ENCODE measurements at regions not wholly inside any gene's neighbourhood (a gene's known extent, or its start where the extent isn't known, plus 50 kb on each side); places are given as distances from the start of the nearest gene placed in this dataset.

- DNase-seq = no peak
- H3K4me1 ChIP-seq = no peaks in the 10 kb centered on the region
- no peaks in the 10 kb centered on the region for H3K9me3 ChIP-seq
- H3K27me3 ChIP-seq = no peaks in the 10 kb centered on the region
- no peaks in the 10 kb centered on the region for H3K36me3 ChIP-seq
- no peak for TF ChIP-seq POLR2A (IDR thresholded peaks at IDR 0.05)
- no peak for TF ChIP-seq CTCF (IDR thresholded peaks at IDR 0.05)
- no peak overlapping the region for H3K27ac ChIP-seq
- H3K4me3 ChIP-seq = no peak overlapping the region
Observed at GRCh38 chr10:28118985-28119628, 120.2 kb upstream of the ODAD2 start.

- no peaks in the 10 kb centered on the region for H3K9me3 ChIP-seq
- DNase-seq = no peak
- H3K4me1 ChIP-seq = no peaks in the 10 kb centered on the region
- H3K27me3 ChIP-seq = no peaks in the 10 kb centered on the region
- no peaks in the 10 kb centered on the region for H3K36me3 ChIP-seq
- H3K4me3 ChIP-seq = no peak overlapping the region
- TF ChIP-seq CTCF (IDR thresholded peaks at IDR 0.05) (no peak), POLR2A (IDR thresholded peaks at IDR 0.05) (no peak)
- no peak overlapping the region for H3K27ac ChIP-seq
Observed at GRCh38 chr10:28113202-28113601, 114.3 kb upstream of the ODAD2 start.

- Histone ChIP-seq H3K27me3 (no peaks in the 10 kb centered on the region), H3K9me3 (no peaks in the 10 kb centered on the region), H3K36me3 (no peaks in the 10 kb centered on the region), H3K4me1 (no peaks in the 10 kb centered on the region), H3K27ac (no peak overlapping the region), H3K4me3 (no peak overlapping the region)
- DNase-seq = no peak
- no peak for TF ChIP-seq CTCF (IDR thresholded peaks at IDR 0.05)
- no peak for TF ChIP-seq POLR2A (IDR thresholded peaks at IDR 0.05)
Observed at GRCh38 chr10:28111712-28112111, 112.8 kb upstream of the ODAD2 start.

GRCh38 chr10:28105561-28105960 is 106.7 kb upstream of the ODAD2 start:
- no peak for DNase-seq
- Histone ChIP-seq H3K27ac (no peak overlapping the region), H3K27me3 (no peaks in the 10 kb centered on the region)

GRCh38 chr10:28097633-28098032 is 98.8 kb upstream of the ODAD2 start:
- Histone ChIP-seq H3K36me3 (no peaks in the 10 kb centered on the region), H3K4me1 (no peaks in the 10 kb centered on the region), H3K9me3 (no peaks in the 10 kb centered on the region), H3K27me3 (no peaks in the 10 kb centered on the region), H3K27ac (no peak overlapping the region), H3K4me3 (no peak overlapping the region)
- TF ChIP-seq CTCF (IDR thresholded peaks at IDR 0.05) = peak in 1 of 6 experiments; percentile 16
- TF ChIP-seq POLR2A (IDR thresholded peaks at IDR 0.05) = no peak
- no peak for DNase-seq

More at GRCh38 chr10:28105561-28105960, 106.7 kb upstream of the ODAD2 start:
- H3K36me3 ChIP-seq = no peaks in the 10 kb centered on the region
- no peak for TF ChIP-seq CTCF (IDR thresholded peaks at IDR 0.05)
- no peak for TF ChIP-seq POLR2A (IDR thresholded peaks at IDR 0.05)
- H3K4me3 ChIP-seq = no peak overlapping the region
- H3K9me3 ChIP-seq = no peaks in the 10 kb centered on the region
- H3K4me1 ChIP-seq = no peaks in the 10 kb centered on the region
